ENCODE measurements at regions not wholly inside any gene's neighbourhood (a gene's known extent, or its start where the extent isn't known, plus 50 kb on each side); places are given as distances from the start of the nearest gene placed in this dataset.
A peak's percentile ranks its signal among the peaks of the same experiment; 100 is the strongest.

DNA sequence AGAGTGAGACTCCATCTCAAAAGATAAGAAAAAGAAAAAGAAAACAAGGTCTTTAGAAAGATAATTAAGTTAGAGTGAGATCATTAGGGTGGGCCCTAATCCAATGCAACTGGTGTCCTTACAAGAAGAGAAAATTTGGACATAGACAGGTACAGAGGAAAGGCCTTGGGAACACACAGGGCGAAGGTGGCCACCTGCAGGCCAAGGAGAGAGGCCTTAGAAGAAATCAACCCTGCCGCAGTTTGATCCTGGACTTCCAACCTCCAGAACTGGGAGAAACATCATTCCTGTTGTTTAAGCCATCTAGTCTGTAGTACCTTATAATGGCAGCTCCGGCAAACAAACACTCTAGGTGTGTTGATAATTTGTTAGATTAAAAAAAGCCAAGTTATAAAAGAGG is 491.9 kb downstream of the MED13L start:
- no peaks in the 10 kb centered on the region for H3K9me3 ChIP-seq
- TF ChIP-seq POLR2A (IDR thresholded peaks at IDR 0.05) = no peak
- peak in 3 of 6 experiments; percentile 7 to 12 (median 8) for TF ChIP-seq CTCF (IDR thresholded peaks at IDR 0.05)

GRCh38 chr12:115776399-115776798 is 501.1 kb downstream of the MED13L start:
- no peak for TF ChIP-seq POLR2A (IDR thresholded peaks at IDR 0.05)
- no peak for TF ChIP-seq CTCF (IDR thresholded peaks at IDR 0.05)
- Histone ChIP-seq H3K4me1 (peaks cover 0 to 10% (median 2%) of the 10 kb centered on the region in 4 donors), H3K36me3 (no peaks in the 10 kb centered on the region), H3K27me3 (no peaks in the 10 kb centered on the region), H3K9me3 (no peaks in the 10 kb centered on the region), H3K4me3 (no peak overlapping the region), H3K27ac (no peak overlapping the region)
- DNase-seq = no peak

More for the DNA sequence above, 491.9 kb downstream of the MED13L start:
- no peaks in the 10 kb centered on the region for H3K36me3 ChIP-seq
- no peaks in the 10 kb centered on the region for H3K27me3 ChIP-seq
- H3K4me1 ChIP-seq = no peaks in the 10 kb centered on the region
- no peak overlapping the region for H3K4me3 ChIP-seq
- no peak overlapping the region for H3K27ac ChIP-seq
- DNase-seq = no peak

GRCh38 chr12:115774148-115774895 is 503.2 kb downstream of the MED13L start:
- H3K4me3 ChIP-seq = no peak overlapping the region
- H3K36me3 ChIP-seq = no peaks in the 10 kb centered on the region
- TF ChIP-seq POLR2A (IDR thresholded peaks at IDR 0.05) (no peak), CTCF (IDR thresholded peaks at IDR 0.05) (peak in 2 of 6 experiments; percentile 15 to 31)
- H3K27me3 ChIP-seq = no peaks in the 10 kb centered on the region
- peak overlapping the region in 3 of 4 donors; percentile 43 to 90 (median 78) for H3K27ac ChIP-seq
- no peaks in the 10 kb centered on the region for H3K9me3 ChIP-seq
- peaks cover 0 to 10% (median 2%) of the 10 kb centered on the region in 4 donors for H3K4me1 ChIP-seq
- peak in 2 of 3 donors; percentile 65 to 74 for DNase-seq

DNA sequence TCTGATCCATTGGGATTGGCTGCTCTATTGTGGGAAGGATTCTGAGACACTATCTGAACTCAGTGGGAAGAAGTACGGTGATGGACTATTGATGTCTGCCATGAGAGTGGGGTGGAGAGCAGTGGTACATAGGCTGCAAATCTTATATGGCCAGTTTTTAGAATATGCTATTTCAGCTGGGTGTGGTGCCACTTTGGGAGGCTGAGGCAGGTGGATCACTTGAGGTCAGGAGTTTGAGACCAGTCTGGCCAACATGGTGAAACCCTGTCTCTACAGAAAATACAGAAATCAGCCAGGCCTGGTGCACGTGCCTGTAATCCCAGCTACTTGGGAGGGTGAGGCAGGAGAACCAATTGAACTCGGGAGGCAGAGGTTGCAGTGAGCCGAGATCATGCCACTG is 505.9 kb downstream of the MED13L start:
- Histone ChIP-seq H3K27me3 (no peaks in the 10 kb centered on the region), H3K36me3 (no peaks in the 10 kb centered on the region), H3K27ac (no peak overlapping the region), H3K9me3 (no peaks in the 10 kb centered on the region), H3K4me3 (no peak overlapping the region), H3K4me1 (peaks cover 0 to 10% (median 2%) of the 10 kb centered on the region in 4 donors)
- TF ChIP-seq POLR2A (IDR thresholded peaks at IDR 0.05) (no peak), CTCF (IDR thresholded peaks at IDR 0.05) (no peak)
- no peak for DNase-seq

DNA sequence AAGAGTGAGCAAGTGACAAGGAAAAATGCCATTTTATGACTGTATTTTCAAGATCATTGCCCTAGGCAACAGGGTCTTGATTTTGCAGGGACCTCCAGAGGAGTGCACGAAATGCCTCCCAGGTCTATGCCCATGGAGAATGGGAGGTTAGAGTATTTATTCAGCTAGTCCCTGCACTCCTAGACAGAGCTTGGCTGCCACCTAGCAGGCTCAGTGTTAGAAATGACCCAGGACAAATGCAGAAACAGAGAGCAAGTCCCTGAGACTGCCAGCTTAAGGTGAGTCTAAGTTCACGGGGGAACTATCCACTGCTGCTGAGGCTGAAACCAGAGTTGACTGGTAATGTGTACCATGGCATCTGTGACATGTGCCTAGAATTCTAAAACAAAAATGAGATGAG is 506.4 kb downstream of the MED13L start:
- Histone ChIP-seq H3K4me3 (no peak overlapping the region), H3K4me1 (peaks cover 0 to 10% (median 2%) of the 10 kb centered on the region in 4 donors), H3K36me3 (no peaks in the 10 kb centered on the region), H3K9me3 (no peaks in the 10 kb centered on the region), H3K27me3 (no peaks in the 10 kb centered on the region), H3K27ac (no peak overlapping the region)
- peak in 2 of 3 donors; percentile 52 to 59 for DNase-seq
- TF ChIP-seq POLR2A (IDR thresholded peaks at IDR 0.05) (no peak), CTCF (IDR thresholded peaks at IDR 0.05) (peak in 3 of 6 experiments; percentile 43 to 54 (median 47))

Measured in Peyer's patch (tissue), 4 donors.